ENCODE measurements at regions not wholly inside any gene's neighbourhood (a gene's known extent, or its start where the extent isn't known, plus 50 kb on each side); places are given as distances from the start of the nearest gene placed in this dataset.

- no peak for DNase-seq
- H3K4me3 Mint-ChIP-seq, result no peak overlapping the region
- H3K27ac Mint-ChIP-seq, result no peak overlapping the region
- peaks cover 2% of the 10 kb centered on the region; the same call in 1 of the 2 replicates for H3K27me3 Mint-ChIP-seq (ENCODE audit: insufficient read depth)
- no peaks in the 10 kb centered on the region for H3K9me3 Mint-ChIP-seq
- H3K4me1 Mint-ChIP-seq (ENCODE audit: low read depth), result peaks cover 5% of the 10 kb centered on the region; the same call in 1 of the 2 replicates
- H3K36me3 Mint-ChIP-seq (ENCODE audit: low read depth), result no peaks in the 10 kb centered on the region
- no peak for TF ChIP-seq CTCF (IDR thresholded peaks at IDR 0.05)
Measured at GRCh38 chr4:111595456-111595855, 549.8 kb upstream of the FAM241A start.

- Mint-ChIP-seq H3K27me3 (ENCODE audit: insufficient read depth) (peaks cover 2% of the 10 kb centered on the region; the same call in 1 of the 2 replicates), H3K4me3 (no peak overlapping the region), H3K36me3 (ENCODE audit: low read depth) (no peaks in the 10 kb centered on the region), H3K9me3 (no peaks in the 10 kb centered on the region), H3K4me1 (ENCODE audit: low read depth) (peaks cover 8% of the 10 kb centered on the region), H3K27ac (no peak overlapping the region)
- TF ChIP-seq CTCF (IDR thresholded peaks at IDR 0.05), result no peak
- DNase-seq, result no peak
Measured at GRCh38 chr4:111596491-111596890, 548.8 kb upstream of the FAM241A start.

- no peak for DNase-seq
- no peak for TF ChIP-seq CTCF (IDR thresholded peaks at IDR 0.05)
- Mint-ChIP-seq H3K36me3 (ENCODE audit: low read depth) (no peaks in the 10 kb centered on the region), H3K4me3 (peak overlapping the region; percentile 36; the same call in 1 of the 2 replicates), H3K27ac (peak overlapping the region; percentile 20), H3K27me3 (ENCODE audit: insufficient read depth) (peaks cover 2% of the 10 kb centered on the region; the same call in 1 of the 2 replicates), H3K4me1 (ENCODE audit: low read depth) (peaks cover 40% of the 10 kb centered on the region), H3K9me3 (no peaks in the 10 kb centered on the region)
Measured at GRCh38 chr4:111601671-111602070, 543.6 kb upstream of the FAM241A start.

GRCh38 chr4:111602848-111603247 lies 542.4 kb upstream of the FAM241A start:
- H3K36me3 Mint-ChIP-seq (ENCODE audit: low read depth), result no peaks in the 10 kb centered on the region
- H3K4me1 Mint-ChIP-seq (ENCODE audit: low read depth), result peaks cover 40% of the 10 kb centered on the region
- H3K27ac Mint-ChIP-seq, result peak overlapping the region; percentile 6; the same call in 1 of the 2 replicates
- peak; percentile 38 for DNase-seq
- TF ChIP-seq CTCF (IDR thresholded peaks at IDR 0.05), result peak; percentile 78
- no peaks in the 10 kb centered on the region for H3K9me3 Mint-ChIP-seq
- no peak overlapping the region for H3K4me3 Mint-ChIP-seq
- H3K27me3 Mint-ChIP-seq (ENCODE audit: insufficient read depth), result peaks cover 2% of the 10 kb centered on the region; the same call in 1 of the 2 replicates

GRCh38 chr4:111605111-111605510 lies 540.1 kb upstream of the FAM241A start:
- H3K9me3 Mint-ChIP-seq, result no peaks in the 10 kb centered on the region
- no peaks in the 10 kb centered on the region for H3K36me3 Mint-ChIP-seq (ENCODE audit: low read depth)
- DNase-seq, result no peak
- H3K27ac Mint-ChIP-seq, result peak overlapping the region; percentile 7; the same call in 1 of the 2 replicates
- no peak for TF ChIP-seq CTCF (IDR thresholded peaks at IDR 0.05)
- H3K4me1 Mint-ChIP-seq (ENCODE audit: low read depth), result peaks cover 40% of the 10 kb centered on the region
- no peaks in the 10 kb centered on the region for H3K27me3 Mint-ChIP-seq (ENCODE audit: insufficient read depth)
- H3K4me3 Mint-ChIP-seq, result no peak overlapping the region

- DNase-seq, result no peak
- H3K4me1 Mint-ChIP-seq (ENCODE audit: low read depth), result no peaks in the 10 kb centered on the region
- no peaks in the 10 kb centered on the region for H3K27me3 Mint-ChIP-seq (ENCODE audit: insufficient read depth)
- no peak overlapping the region for H3K27ac Mint-ChIP-seq
- no peak overlapping the region for H3K4me3 Mint-ChIP-seq
- H3K36me3 Mint-ChIP-seq (ENCODE audit: low read depth), result no peaks in the 10 kb centered on the region
- no peak for TF ChIP-seq CTCF (IDR thresholded peaks at IDR 0.05)
- no peaks in the 10 kb centered on the region for H3K9me3 Mint-ChIP-seq
Measured at GRCh38 chr4:111610681-111611080, 534.6 kb upstream of the FAM241A start.
